H1 (cell line): ENCODE measurements at regions not wholly inside any gene's neighbourhood (a gene's known extent, or its start where the extent isn't known, plus 50 kb on each side); places are given as distances from the start of the nearest gene placed in this dataset.

Source experiments
- CTCF ChIA-PET: fragments of 300-600 bp; sonication (Branson Sonifier 250); formaldehyde crosslinking; loops from one replicate; lab custom pipeline; 2021; ENCODE audit not compliant: partially characterized antibody; lab: Charles Lee
- POLR2A ChIA-PET: fragments of 300-600 bp; sonication (Branson Sonifier 250); formaldehyde crosslinking; loops from one replicate; lab custom pipeline; 2021; ENCODE audit warnings: inconsistent platforms; ENCODE audit not compliant: partially characterized antibody; lab: Charles Lee
- DNase-seq, 2 experiments: peaks; one replicate each; pipeline versions ENCODE4 v3.0.0 to v3.0.0-alpha.2; 2010 to 2022; ENCODE audit warnings: low spot score in 2 of 2, low read depth in 1 of 2, mixed read lengths in 1 of 2
- FAIRE-seq: peaks from 2 replicates; lab custom pipeline; 2011; peaks lifted over from hg19 to GRCh38; lab: Jason Lieb, UNC
- H2AFZ ChIP-seq: 2 replicates; pipeline ENCODE4 v1.8.1; 2012; ENCODE audit warnings: low read length, inconsistent platforms
- H2AK5ac ChIP-seq: 2 replicates; pipeline ENCODE4 v1.6.1; 2013; ENCODE audit warnings: low read depth, low read length
- H2BK120ac ChIP-seq: replicated peaks from 2 replicates; pipeline ENCODE3; 2013; ENCODE audit warnings: low read depth, low read length, inconsistent platforms
- H2BK12ac ChIP-seq: 2 replicates; pipeline ENCODE4 v1.6.1; 2013; ENCODE audit warnings: low read depth, low read length
- H2BK15ac ChIP-seq: 2 replicates; pipeline ENCODE4 v1.6.1; 2013; ENCODE audit warnings: low read length
- H2BK20ac ChIP-seq: 2 replicates; pipeline ENCODE4 v1.6.1; 2013; ENCODE audit warnings: low read length
- H2BK5ac ChIP-seq: 2 replicates; pipeline ENCODE4 v1.6.1; 2013; ENCODE audit warnings: low read depth, low read length
- H3K14ac ChIP-seq: 2 replicates; pipeline ENCODE4 v1.6.1; 2013; ENCODE audit warnings: inconsistent platforms; ENCODE audit not compliant: insufficient read length
- H3K18ac ChIP-seq: 2 replicates; pipeline ENCODE4 v1.6.1; 2013; ENCODE audit warnings: low read length; ENCODE audit errors: extremely low read depth
- H3K23ac ChIP-seq: 2 replicates; pipeline ENCODE4 v1.6.1; 2013; ENCODE audit warnings: inconsistent platforms; ENCODE audit not compliant: insufficient read length
- H3K23me2 ChIP-seq: 2 replicates; pipeline ENCODE4 v1.6.1; 2013; ENCODE audit warnings: low read depth, low read length
- H3K27ac ChIP-seq: 2 replicates; pipeline ENCODE4 v1.6.1; 2011; ENCODE audit warnings: low read depth, low read length, inconsistent platforms
- H3K27me3 ChIP-seq, 4 experiments: replicated peaks in 1 of 4; 1 replicate in 1 of 4; 2 replicates in 3 of 4; pipeline versions ENCODE4 v1.6.1 to v1.8.1; 2011 to 2013; ENCODE audit warnings: low read length in 3 of 4, mild to moderate bottlenecking in 3 of 4, inconsistent platforms in 2 of 4, mixed read lengths in 2 of 4, moderate library complexity in 1 of 4; ENCODE audit not compliant: control insufficient read depth in 3 of 4, insufficient read depth in 3 of 4; ENCODE audit errors: extremely low read depth in 1 of 4
- H3K36me3 ChIP-seq, 4 experiments: 2 replicates each; pipeline versions ENCODE4 v1.6.1 to v1.8.1; 2011 to 2013; ENCODE audit warnings: mild to moderate bottlenecking in 4 of 4, low read length in 3 of 4, moderate library complexity in 2 of 4, control low read depth in 1 of 4, inconsistent platforms in 1 of 4; ENCODE audit not compliant: insufficient read depth in 4 of 4, control insufficient read depth in 2 of 4
- H3K4ac ChIP-seq: replicated peaks from 2 replicates; pipeline ENCODE3; 2013; ENCODE audit warnings: low read length, low read depth, mixed read lengths, inconsistent platforms; ENCODE audit not compliant: insufficient read length
- H3K4me1 ChIP-seq, 4 experiments: replicated peaks in 1 of 4; 1 replicate in 1 of 4; 2 replicates in 3 of 4; pipeline versions ENCODE4 v1.6.1 to v1.8.1; 2011 to 2013; ENCODE audit warnings: low read length in 3 of 4, inconsistent platforms in 2 of 4, mixed read lengths in 1 of 4; ENCODE audit not compliant: insufficient read depth in 4 of 4, control insufficient read depth in 3 of 4
- H3K4me2 ChIP-seq, 2 experiments: 2 replicates each; pipeline versions ENCODE4 v1.6.1 to v1.8.1; 2011 to 2013; ENCODE audit warnings: low read depth in 2 of 2, low read length in 2 of 2, control low read depth in 1 of 2, inconsistent platforms in 1 of 2, mild to moderate bottlenecking in 1 of 2; ENCODE audit not compliant: insufficient read depth in 1 of 2
- H3K4me3 ChIP-seq, 4 experiments: fragments of 200-600, 300-600 bp in 1 of 4; sonication (generic), shearing (Covaris generic), sonication (Bioruptor Twin) in 1 of 4; 2 replicates each; pipeline versions ENCODE4 v1.5.1 to v1.8.1; 2011 to 2016; ENCODE audit warnings: low read length in 4 of 4, low read depth in 3 of 4, control low read depth in 2 of 4, inconsistent platforms in 2 of 4, mild to moderate bottlenecking in 2 of 4, mixed read lengths in 1 of 4, moderate library complexity in 1 of 4; ENCODE audit not compliant: insufficient read depth in 2 of 4; ENCODE audit errors: extremely low read depth in 1 of 4
- H3K56ac ChIP-seq: replicated peaks from 2 replicates; pipeline ENCODE3; 2013; ENCODE audit warnings: low read depth, mild to moderate bottlenecking, mixed read lengths, low read length, inconsistent platforms; ENCODE audit not compliant: insufficient read length
- H3K79me1 ChIP-seq: 2 replicates; pipeline ENCODE4 v1.6.1; 2013; ENCODE audit warnings: low read depth, low read length, control low read depth
- H3K79me2 ChIP-seq, 2 experiments: 2 replicates each; pipeline versions ENCODE4 v1.6.1 to v1.8.1; 2012 to 2013; ENCODE audit warnings: low read length in 2 of 2, mild to moderate bottlenecking in 2 of 2, inconsistent platforms in 1 of 2; ENCODE audit not compliant: insufficient read depth in 2 of 2, control insufficient read depth in 1 of 2
- H3K9ac ChIP-seq, 4 experiments: replicated peaks in 1 of 4; 1 replicate in 1 of 4; 2 replicates in 3 of 4; pipeline versions ENCODE4 v1.6.1 to v1.8.1; 2011 to 2013; ENCODE audit warnings: low read depth in 3 of 4, low read length in 3 of 4, control low read depth in 2 of 4, mild to moderate bottlenecking in 2 of 4, moderate library complexity in 2 of 4, inconsistent platforms in 1 of 4; ENCODE audit errors: extremely low read depth in 1 of 4
- H3K9me3 ChIP-seq, 2 experiments: 2 replicates each; pipeline versions ENCODE4 v1.6.1 to v1.8.1; 2012 to 2013; ENCODE audit warnings: mild to moderate bottlenecking in 2 of 2, moderate library complexity in 2 of 2, control low read depth in 1 of 2, inconsistent platforms in 1 of 2, low read depth in 1 of 2, low read length in 1 of 2, mixed read lengths in 1 of 2; ENCODE audit not compliant: insufficient read depth in 2 of 2
- H4K20me1 ChIP-seq, 2 experiments: replicated peaks in 1 of 2; 2 replicates each; pipeline versions ENCODE3 to v1.8.1; 2011 to 2013; ENCODE audit warnings: inconsistent platforms in 2 of 2, low read length in 2 of 2, mild to moderate bottlenecking in 1 of 2; ENCODE audit not compliant: insufficient read depth in 2 of 2, control insufficient read depth in 1 of 2
- H4K5ac ChIP-seq: 2 replicates; pipeline ENCODE4 v1.6.1; 2013; ENCODE audit warnings: low read length, low read depth, mixed read lengths, inconsistent platforms; ENCODE audit not compliant: insufficient read length
- H4K8ac ChIP-seq: 2 replicates; pipeline ENCODE4 v1.8.0; 2013; ENCODE audit warnings: mild to moderate bottlenecking, moderate library complexity, low read length, inconsistent platforms; ENCODE audit not compliant: insufficient read depth; ENCODE audit errors: extremely low read depth
- H4K91ac ChIP-seq: replicated peaks from 2 replicates; pipeline ENCODE3; 2013; ENCODE audit warnings: low read length, mixed read lengths, inconsistent platforms; ENCODE audit not compliant: insufficient read length
- ATF2 ChIP-seq: IDR thresholded peaks from 2 replicates; pipeline ENCODE4 v1.6.1; 2012; ENCODE audit warnings: low read length, inconsistent platforms
- CTBP2 ChIP-seq: IDR thresholded peaks from 2 replicates; pipeline ENCODE4 v1.7.0; 2011; ENCODE audit warnings: borderline replicate concordance, mild to moderate bottlenecking, moderate library complexity, mixed read lengths, low read length; ENCODE audit not compliant: insufficient read depth, insufficient read length
- GABPA ChIP-seq: IDR thresholded peaks from 2 replicates; pipeline ENCODE4 v1.6.1; 2011; ENCODE audit warnings: mild to moderate bottlenecking, low read length, moderate library complexity, borderline replicate concordance; ENCODE audit not compliant: insufficient read depth
- KDM1A ChIP-seq: fragments of 200-600, 300-600 bp; sonication (generic); IDR thresholded peaks from 2 replicates; pipeline ENCODE4 v1.7.1; 2016; ENCODE audit warnings: mild to moderate bottlenecking, low read length, borderline replicate concordance
- MAX ChIP-seq: IDR thresholded peaks from 2 replicates; pipeline ENCODE4 v1.6.1; 2012; ENCODE audit warnings: inconsistent platforms
- NANOG ChIP-seq: IDR thresholded peaks from 2 replicates; pipeline ENCODE4 v1.6.1; 2011; ENCODE audit warnings: low read length, low read depth, mild to moderate bottlenecking, inconsistent platforms; ENCODE audit not compliant: insufficient read depth, poor library complexity, severe bottlenecking
- NRF1 ChIP-seq: IDR thresholded peaks from 2 replicates; pipeline ENCODE4 v1.6.1; 2011; ENCODE audit warnings: mild to moderate bottlenecking, low read depth, low read length, improper control_type of control experiment
- POLR2A ChIP-seq, 2 experiments: IDR thresholded peaks; 1 replicate in 1 of 2; 2 replicates in 1 of 2; pipeline ENCODE4 v1.6.1; 2011; ENCODE audit warnings: low read depth in 2 of 2, low read length in 2 of 2, mild to moderate bottlenecking in 2 of 2; ENCODE audit errors: control extremely low read depth in 1 of 2
- RAD21 ChIP-seq, 2 experiments: IDR thresholded peaks in 1 of 2; conservative IDR thresholded peaks in 1 of 2; 2 replicates each; pipeline ENCODE4 v1.6.1; 2011; ENCODE audit warnings: low read depth in 2 of 2, low read length in 2 of 2, improper control_type of control experiment in 1 of 2, inconsistent platforms in 1 of 2, mild to moderate bottlenecking in 1 of 2, moderate library complexity in 1 of 2
- TAF7 ChIP-seq: optimal IDR thresholded peaks from 2 replicates; pipeline ENCODE3; 2011; ENCODE audit warnings: low read depth, mild to moderate bottlenecking, inconsistent platforms, low read length, moderate library complexity, borderline replicate concordance
- TCF12 ChIP-seq: IDR thresholded peaks from 2 replicates; pipeline ENCODE4 v1.6.1; 2011; ENCODE audit warnings: low read depth, mild to moderate bottlenecking, low read length
- WGBS, 2 experiments: shearing (Covaris generic) in 1 of 2; methylation state at CpG; one replicate each; pipeline versions ENCODE4 v1.1.6 to v1.1.7; 2013 to 2015; ENCODE audit warnings: low lambda C conversion rate in 2 of 2, mixed read lengths in 2 of 2, inconsistent platforms in 1 of 2, low coverage in 1 of 2, missing lambda C conversion rate in 1 of 2; ENCODE audit not compliant: insufficient replicate concordance in 2 of 2, insufficient coverage in 1 of 2, insufficient read length in 1 of 2; ENCODE audit errors: extremely low coverage in 1 of 2, missing lambda C conversion rate in 1 of 2; 5-methylcytosine and 5-hydroxymethylcytosine counted together
- TF ChIP-seq, protein P1 (sequence below): IDR thresholded peaks from 2 replicates; pipeline ENCODE4 v1.6.1; 2012; ENCODE audit warnings: inconsistent platforms

- H4K8ac ChIP-seq = no peak overlapping the region
- H2BK12ac ChIP-seq = no peak overlapping the region
- ChIA-PET POLR2A (no interaction called here), CTCF (no interaction called here)
- H3K36me3 ChIP-seq = no peaks in the 10 kb centered on the region
- no peak overlapping the region for H2BK5ac ChIP-seq
- H4K5ac ChIP-seq = no peak overlapping the region
- H3K23me2 ChIP-seq = no peaks in the 10 kb centered on the region
- no peak overlapping the region for H3K14ac ChIP-seq
- no peak overlapping the region for H2BK120ac ChIP-seq
- FAIRE-seq (no peak), DNase-seq (no peak)
- no peaks in the 10 kb centered on the region for H3K9me3 ChIP-seq
- WGBS, 2 experiments = 90% methylated on average over 3 of the region's 3 CpGs; no CpG with 5 or more reads in 1 of the 2 experiments
- no peaks in the 10 kb centered on the region for H3K27me3 ChIP-seq
- no peak overlapping the region for H2AK5ac ChIP-seq
- no peak overlapping the region for H3K18ac ChIP-seq
- H3K23ac ChIP-seq = no peak overlapping the region
- no peak overlapping the region for H2BK15ac ChIP-seq
- no peak overlapping the region for H2BK20ac ChIP-seq
- H2AFZ ChIP-seq = no peak overlapping the region
- H3K56ac ChIP-seq = no peak overlapping the region
- H3K4me1 ChIP-seq = peaks cover 0 to 1% (median 0%) of the 10 kb centered on the region in 4 experiments; a peak in 1 of 7 replicates
- H3K79me1 ChIP-seq = no peaks in the 10 kb centered on the region
- H3K9ac ChIP-seq = no peak overlapping the region
- no peak overlapping the region for H3K4ac ChIP-seq
- H3K79me2 ChIP-seq = no peaks in the 10 kb centered on the region
- H3K4me3 ChIP-seq = no peak overlapping the region
- no peak overlapping the region for H3K27ac ChIP-seq
- H3K4me2 ChIP-seq = no peak overlapping the region
- H4K20me1 ChIP-seq = no peaks in the 10 kb centered on the region
- no peak overlapping the region for H4K91ac ChIP-seq
- no peak for TF ChIP-seq GABPA
- TF ChIP-seq NANOG = no peak
- TF ChIP-seq NRF1 = no peak
- no peak for TF ChIP-seq KDM1A
- no peak for TF ChIP-seq POLR2A (IDR thresholded peaks at IDR 0.05; ENCODE audit: control extremely low read depth in 1 of 2, low read depth in 2 of 2, low read length in 2 of 2)
- TF ChIP-seq TCF12 = no peak
- no peak for TF ChIP-seq RAD21 (IDR thresholded peaks at IDR 0.05 in 1 of 2, conservative IDR thresholded peaks at IDR 0.05 in 1 of 2; ENCODE audit: low read depth in 2 of 2, low read length in 2 of 2)
- TF ChIP-seq TAF7 = no peak
- TF ChIP-seq CTBP2 = no peak
- TF ChIP-seq, protein P1, sequence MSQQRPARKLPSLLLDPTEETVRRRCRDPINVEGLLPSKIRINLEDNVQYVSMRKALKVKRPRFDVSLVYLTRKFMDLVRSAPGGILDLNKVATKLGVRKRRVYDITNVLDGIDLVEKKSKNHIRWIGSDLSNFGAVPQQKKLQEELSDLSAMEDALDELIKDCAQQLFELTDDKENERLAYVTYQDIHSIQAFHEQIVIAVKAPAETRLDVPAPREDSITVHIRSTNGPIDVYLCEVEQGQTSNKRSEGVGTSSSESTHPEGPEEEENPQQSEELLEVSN = no peak
- TF ChIP-seq MAX = no peak
- no peak for TF ChIP-seq ATF2
Observed at GRCh38 chr4:79182209-79182608, 143.7 kb downstream of the NAA11 start.
